ENCODE measurements at regions not wholly inside any gene's neighbourhood (a gene's known extent, or its start where the extent isn't known, plus 50 kb on each side); places are given as distances from the start of the nearest gene placed in this dataset.

DNA sequence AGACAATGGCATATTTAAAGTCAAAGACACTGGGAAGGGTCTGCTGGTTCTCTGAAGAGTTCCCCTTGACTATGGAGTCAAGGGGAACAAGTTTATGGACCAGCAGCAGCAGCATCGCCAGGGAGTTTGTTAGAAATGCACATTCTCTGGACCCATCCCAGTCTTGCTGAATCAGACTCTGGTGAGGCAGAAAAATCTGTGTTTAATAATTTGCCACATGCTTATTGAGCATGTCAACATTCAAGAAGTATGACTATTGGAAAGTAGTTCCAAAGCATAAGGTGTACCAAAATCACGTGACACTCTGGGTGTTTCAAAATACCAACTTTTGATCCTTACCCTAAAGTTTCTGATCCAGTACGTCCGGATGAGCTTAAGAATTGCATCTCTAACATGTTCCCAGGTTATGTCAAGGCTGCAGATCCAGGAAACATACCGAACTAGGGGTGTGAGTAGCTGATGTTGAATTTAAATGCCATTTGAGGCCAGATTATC, 853.8 kb downstream of the TMEM182 start:
- TF ChIP-seq CHD2 (IDR thresholded peaks at IDR 0.05; ENCODE audit: low read length) (no peak), CTCF (IDR thresholded peaks at IDR 0.05; ENCODE audit: control extremely low read depth in 1 of 3, insufficient read depth in 1 of 3, low read depth in 1 of 3, low read length in 3 of 3) (no peak), POLR2A (IDR thresholded peaks at IDR 0.05; ENCODE audit: control extremely low read depth in 1 of 2, low read depth in 2 of 2, low read length in 2 of 2) (no peak), EP300 (IDR thresholded peaks at IDR 0.05; ENCODE audit: borderline replicate concordance in 1 of 2, low read depth in 2 of 2, low read length in 2 of 2) (no peak), BCL11A (IDR thresholded peaks at IDR 0.05; ENCODE audit: low read depth in 2 of 2, low read length in 2 of 2) (no peak), ZNF274 (IDR thresholded peaks at IDR 0.05; ENCODE audit: borderline replicate concordance, extremely low read depth, low read length) (no peak), CEBPB (IDR thresholded peaks at IDR 0.05; ENCODE audit: low read depth, low read length) (no peak), POLR2AphosphoS5 (IDR thresholded peaks at IDR 0.05; ENCODE audit: low read depth, low read length) (no peak), KDM4A (IDR thresholded peaks at IDR 0.05; ENCODE audit: low read depth, low read length, severe bottlenecking) (no peak), TAF1 (IDR thresholded peaks at IDR 0.05; ENCODE audit: low read depth, low read length) (no peak)
